AG09309 (cell line): ENCODE measurements at regions not wholly inside any gene's neighbourhood (a gene's known extent, or its start where the extent isn't known, plus 50 kb on each side); places are given as distances from the start of the nearest gene placed in this dataset.
"Not testable (repeated sequence)": the region's sequence is repeated elsewhere in the genome, so short reads cannot be mapped to it uniquely, and the experiment has no call there.

ENCODE experiments used
- DNase-seq: peaks from one replicate; pipeline ENCODE4 v3.0.0-alpha.2; 2010; ENCODE audit warnings: low read depth
- H3K4me3 ChIP-seq: 2 replicates; pipeline ENCODE4 v1.5.1; 2011; ENCODE audit warnings: mild to moderate bottlenecking, low read depth, low read length, moderate library complexity; ENCODE audit not compliant: control insufficient read depth
- CTCF ChIP-seq: IDR thresholded peaks from 2 replicates; pipeline ENCODE4 v1.5.1; 2011; ENCODE audit warnings: mild to moderate bottlenecking, low read depth, low read length, inconsistent platforms; ENCODE audit not compliant: insufficient read depth, control insufficient read depth; ENCODE audit errors: missing control alignments

GRCh38 chr18:24605444-24605843 is 145.0 kb downstream of the HRH4 start:
- H3K4me3 ChIP-seq, result no peak overlapping the region
- DNase-seq, result no peak
- no peak for TF ChIP-seq CTCF

GRCh38 chr18:24609254-24609653 is 148.8 kb downstream of the HRH4 start:
- TF ChIP-seq CTCF, result no peak
- H3K4me3 ChIP-seq, result no peak overlapping the region
- no peak for DNase-seq

GRCh38 chr18:24611075-24611474 is 150.6 kb downstream of the HRH4 start:
- no peak for TF ChIP-seq CTCF
- no peak for DNase-seq

GRCh38 chr18:24613896-24614640 is 153.6 kb downstream of the HRH4 start:
- H3K4me3 ChIP-seq, result no peak overlapping the region

More at GRCh38 chr18:24611075-24611474, 150.6 kb downstream of the HRH4 start:
- no peak overlapping the region for H3K4me3 ChIP-seq

GRCh38 chr18:24616653-24617052 is 156.2 kb downstream of the HRH4 start:
- DNase-seq, result no peak
- no peak overlapping the region for H3K4me3 ChIP-seq
- TF ChIP-seq CTCF, result no peak

More at GRCh38 chr18:24613896-24614640, 153.6 kb downstream of the HRH4 start:
- no peak for TF ChIP-seq CTCF
- DNase-seq, result no peak

- not testable (repeated sequence) for DNase-seq, H3K4me3 ChIP-seq
Measured at GRCh38 chr18:24624421-24624820, 164.0 kb downstream of the HRH4 start.

- H3K4me3 ChIP-seq, result no peak overlapping the region
- no peak for TF ChIP-seq CTCF
- DNase-seq, result no peak
Measured at GRCh38 chr18:24627644-24628315, 167.3 kb downstream of the HRH4 start.
